ENCODE measurements at regions not wholly inside any gene's neighbourhood (a gene's known extent, or its start where the extent isn't known, plus 50 kb on each side); places are given as distances from the start of the nearest gene placed in this dataset.
A peak's percentile ranks its signal among the peaks of the same experiment; 100 is the strongest.

- no peaks in the 10 kb centered on the region for H3K9me3 ChIP-seq (ENCODE audit: insufficient read depth, low read depth, low read length)
- no peaks in the 10 kb centered on the region for H3K79me2 ChIP-seq (ENCODE audit: control insufficient read depth, insufficient read depth, low read length, poor library complexity)
- no peaks in the 10 kb centered on the region for H3K36me3 ChIP-seq (ENCODE audit: control insufficient read depth in 1 of 2, insufficient read depth in 2 of 2, low read length in 2 of 2)
- no peak overlapping the region for H3K23ac ChIP-seq (ENCODE audit: low read length)
- H2AFZ ChIP-seq (ENCODE audit: insufficient read depth, low read length, poor library complexity), result no peak overlapping the region
- H3K27me3 ChIP-seq (ENCODE audit: insufficient read depth, low read length), result no peaks in the 10 kb centered on the region
- no CpG with 5 or more reads among the region's 5 CpGs for WGBS (ENCODE audit: extremely low coverage, insufficient coverage, insufficient read length)
- H4K12ac ChIP-seq (ENCODE audit: low read depth, low read length), result no peak overlapping the region
- H4K91ac ChIP-seq (ENCODE audit: low read depth, low read length), result no peak overlapping the region
- no peak overlapping the region for H2BK120ac ChIP-seq (ENCODE audit: insufficient read depth, low read length, poor library complexity)
- H3K4me1 ChIP-seq (ENCODE audit: control insufficient read depth in 1 of 2, insufficient read depth in 2 of 2, low read length in 2 of 2), result no peaks in the 10 kb centered on the region
- H2BK12ac ChIP-seq (ENCODE audit: low read length), result no peak overlapping the region
- H2AK5ac ChIP-seq (ENCODE audit: low read length), result no peak overlapping the region
- no peak overlapping the region for H3K14ac ChIP-seq (ENCODE audit: low read length)
- H3K79me1 ChIP-seq (ENCODE audit: low read length), result no peaks in the 10 kb centered on the region
- H2BK5ac ChIP-seq (ENCODE audit: low read depth, low read length, poor library complexity), result no peak overlapping the region
- H3K9ac ChIP-seq (ENCODE audit: low read length), result no peak overlapping the region
- no peak overlapping the region for H3K4me2 ChIP-seq (ENCODE audit: low read length)
- no peak overlapping the region for H3K4ac ChIP-seq (ENCODE audit: low read depth, low read length)
- peak in 1 of 2 donors; percentile 8 for DNase-seq
- H3K4me3 ChIP-seq (ENCODE audit: low read depth, low read length), result no peak overlapping the region
- no peak overlapping the region for H3K18ac ChIP-seq (ENCODE audit: low read length)
- H4K8ac ChIP-seq (ENCODE audit: low read depth, low read length), result no peak overlapping the region
- no peak overlapping the region for H3K27ac ChIP-seq (ENCODE audit: low read depth, low read length)
These were observed 998.0 kb downstream of the DSC3 start for GRCh38 chr18:30044496-30044895.

GRCh38 chr18:30039201-30039600, 1003.3 kb downstream of the DSC3 start:
- no peak for DNase-seq
- Histone ChIP-seq H3K4me2 (ENCODE audit: low read length) (no peak overlapping the region), H3K23ac (ENCODE audit: low read length) (no peak overlapping the region), H3K4me3 (ENCODE audit: low read depth, low read length) (no peak overlapping the region), H2BK120ac (ENCODE audit: insufficient read depth, low read length, poor library complexity) (no peak overlapping the region), H3K79me2 (ENCODE audit: control insufficient read depth, insufficient read depth, low read length, poor library complexity) (no peaks in the 10 kb centered on the region), H2AK5ac (ENCODE audit: low read length) (no peak overlapping the region), H4K8ac (ENCODE audit: low read depth, low read length) (no peak overlapping the region), H3K9me3 (ENCODE audit: insufficient read depth, low read depth, low read length) (peaks cover 8% of the 10 kb centered on the region), H3K14ac (ENCODE audit: low read length) (no peak overlapping the region), H3K18ac (ENCODE audit: low read length) (no peak overlapping the region), H3K79me1 (ENCODE audit: low read length) (no peaks in the 10 kb centered on the region), H3K4me1 (ENCODE audit: control insufficient read depth in 1 of 2, insufficient read depth in 2 of 2, low read length in 2 of 2) (no peaks in the 10 kb centered on the region), H2BK12ac (ENCODE audit: low read length) (no peak overlapping the region), H3K4ac (ENCODE audit: low read depth, low read length) (no peak overlapping the region), H4K12ac (ENCODE audit: low read depth, low read length) (no peak overlapping the region), H3K9ac (ENCODE audit: low read length) (no peak overlapping the region), H2BK5ac (ENCODE audit: low read depth, low read length, poor library complexity) (no peak overlapping the region), H3K27me3 (ENCODE audit: insufficient read depth, low read length) (no peaks in the 10 kb centered on the region), H3K27ac (ENCODE audit: low read depth, low read length) (no peak overlapping the region), H4K91ac (ENCODE audit: low read depth, low read length) (no peak overlapping the region), H3K36me3 (ENCODE audit: control insufficient read depth in 1 of 2, insufficient read depth in 2 of 2, low read length in 2 of 2) (no peaks in the 10 kb centered on the region), H2AFZ (ENCODE audit: insufficient read depth, low read length, poor library complexity) (no peak overlapping the region)

- Histone ChIP-seq H4K91ac (ENCODE audit: low read depth, low read length) (no peak overlapping the region), H3K4me1 (ENCODE audit: control insufficient read depth in 1 of 2, insufficient read depth in 2 of 2, low read length in 2 of 2) (no peaks in the 10 kb centered on the region), H4K8ac (ENCODE audit: low read depth, low read length) (no peak overlapping the region), H2BK120ac (ENCODE audit: insufficient read depth, low read length, poor library complexity) (no peak overlapping the region), H4K12ac (ENCODE audit: low read depth, low read length) (no peak overlapping the region), H3K4ac (ENCODE audit: low read depth, low read length) (no peak overlapping the region), H3K79me1 (ENCODE audit: low read length) (no peaks in the 10 kb centered on the region), H2BK12ac (ENCODE audit: low read length) (no peak overlapping the region), H3K4me2 (ENCODE audit: low read length) (no peak overlapping the region), H2BK5ac (ENCODE audit: low read depth, low read length, poor library complexity) (no peak overlapping the region), H3K79me2 (ENCODE audit: control insufficient read depth, insufficient read depth, low read length, poor library complexity) (no peaks in the 10 kb centered on the region), H3K27ac (ENCODE audit: low read depth, low read length) (no peak overlapping the region), H3K9ac (ENCODE audit: low read length) (no peak overlapping the region), H3K23ac (ENCODE audit: low read length) (no peak overlapping the region), H3K9me3 (ENCODE audit: insufficient read depth, low read depth, low read length) (peaks cover 8% of the 10 kb centered on the region), H3K14ac (ENCODE audit: low read length) (no peak overlapping the region), H2AK5ac (ENCODE audit: low read length) (no peak overlapping the region), H3K36me3 (ENCODE audit: control insufficient read depth in 1 of 2, insufficient read depth in 2 of 2, low read length in 2 of 2) (no peaks in the 10 kb centered on the region), H3K4me3 (ENCODE audit: low read depth, low read length) (no peak overlapping the region), H3K18ac (ENCODE audit: low read length) (no peak overlapping the region), H3K27me3 (ENCODE audit: insufficient read depth, low read length) (no peaks in the 10 kb centered on the region), H2AFZ (ENCODE audit: insufficient read depth, low read length, poor library complexity) (no peak overlapping the region)
- WGBS (ENCODE audit: extremely low coverage, insufficient coverage, insufficient read length), result no CpG with 5 or more reads among the region's 3 CpGs
- no peak for DNase-seq
These were observed 1007.7 kb downstream of the DSC3 start for GRCh38 chr18:30034818-30035217.

DNA sequence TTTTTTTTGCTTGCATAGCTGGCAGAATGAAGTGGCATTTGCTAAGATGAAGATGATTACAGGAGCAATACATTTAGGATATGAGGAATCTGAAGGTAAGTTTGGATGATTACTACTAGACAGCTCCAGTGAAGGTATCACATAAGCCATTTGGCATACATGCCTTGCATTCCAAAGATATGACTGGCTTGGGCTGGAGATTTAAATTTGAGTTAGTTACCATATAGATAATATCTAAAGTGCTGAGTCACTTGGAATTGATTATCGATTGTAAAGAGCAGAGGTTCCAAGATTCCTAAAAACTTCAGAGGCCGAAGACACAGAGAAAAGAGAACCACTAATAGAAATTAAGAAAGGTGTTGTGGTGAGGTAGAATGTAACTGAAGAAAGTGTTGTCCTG, 1026.4 kb downstream of the DSC3 start:
- no peak overlapping the region for H3K14ac ChIP-seq (ENCODE audit: low read length)
- WGBS (ENCODE audit: extremely low coverage, insufficient coverage, insufficient read length), result no CpG with 5 or more reads among the region's 2 CpGs
- no peak overlapping the region for H4K12ac ChIP-seq (ENCODE audit: low read depth, low read length)
- H2BK12ac ChIP-seq (ENCODE audit: low read length), result no peak overlapping the region
- H3K79me2 ChIP-seq (ENCODE audit: control insufficient read depth, insufficient read depth, low read length, poor library complexity), result no peaks in the 10 kb centered on the region
- DNase-seq, result peak; percentile 33 to 59
- H3K4me2 ChIP-seq (ENCODE audit: low read length), result no peak overlapping the region
- H3K4me1 ChIP-seq (ENCODE audit: control insufficient read depth in 1 of 2, insufficient read depth in 2 of 2, low read length in 2 of 2), result no peaks in the 10 kb centered on the region
- H3K9me3 ChIP-seq (ENCODE audit: insufficient read depth, low read depth, low read length), result no peaks in the 10 kb centered on the region
- no peak overlapping the region for H3K18ac ChIP-seq (ENCODE audit: low read length)
- no peak overlapping the region for H2AK5ac ChIP-seq (ENCODE audit: low read length)
- H3K4me3 ChIP-seq (ENCODE audit: low read depth, low read length), result no peak overlapping the region
- no peak overlapping the region for H3K23ac ChIP-seq (ENCODE audit: low read length)
- no peak overlapping the region for H2BK5ac ChIP-seq (ENCODE audit: low read depth, low read length, poor library complexity)
- no peak overlapping the region for H2AFZ ChIP-seq (ENCODE audit: insufficient read depth, low read length, poor library complexity)
- no peak overlapping the region for H3K9ac ChIP-seq (ENCODE audit: low read length)
- no peak overlapping the region for H3K4ac ChIP-seq (ENCODE audit: low read depth, low read length)
- no peak overlapping the region for H4K91ac ChIP-seq (ENCODE audit: low read depth, low read length)
- H3K27me3 ChIP-seq (ENCODE audit: insufficient read depth, low read length), result no peaks in the 10 kb centered on the region
- no peak overlapping the region for H4K8ac ChIP-seq (ENCODE audit: low read depth, low read length)
- no peaks in the 10 kb centered on the region for H3K79me1 ChIP-seq (ENCODE audit: low read length)
- no peak overlapping the region for H3K27ac ChIP-seq (ENCODE audit: low read depth, low read length)
- H3K36me3 ChIP-seq (ENCODE audit: control insufficient read depth in 1 of 2, insufficient read depth in 2 of 2, low read length in 2 of 2), result no peaks in the 10 kb centered on the region
- H2BK120ac ChIP-seq (ENCODE audit: insufficient read depth, low read length, poor library complexity), result no peak overlapping the region
